ENCODE measurements at regions not wholly inside any gene's neighbourhood (a gene's known extent, or its start where the extent isn't known, plus 50 kb on each side); places are given as distances from the start of the nearest gene placed in this dataset.
A peak's percentile ranks its signal among the peaks of the same experiment; 100 is the strongest.

DNA sequence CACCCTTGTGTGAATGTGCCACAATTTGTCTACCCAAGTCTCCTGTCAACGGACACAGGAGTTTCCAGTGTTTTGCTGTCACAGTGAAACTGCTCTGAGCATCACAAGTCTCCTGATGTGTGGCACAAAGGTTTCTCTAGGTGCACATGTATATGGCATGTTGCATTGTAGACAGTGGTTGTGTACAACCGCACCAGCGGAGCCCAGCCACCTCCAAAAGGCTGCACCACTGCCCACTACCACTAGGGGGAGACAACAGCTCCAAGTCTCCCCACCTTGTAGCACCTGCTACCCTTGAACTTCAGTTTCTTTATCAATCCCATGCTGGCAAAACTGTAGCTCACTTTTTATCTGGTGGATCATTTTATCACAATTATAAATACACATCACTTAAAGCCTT is 95.5 kb upstream of the ZNF469 start:
- no peak for TF ChIP-seq GATAD2B (IDR thresholded peaks at IDR 0.05; ENCODE audit: borderline replicate concordance)
- no peak for TF ChIP-seq ZNF224 (CRISPR knock-in tag; IDR thresholded peaks at IDR 0.05)
- TF ChIP-seq GABPA (tag; conservative IDR thresholded peaks at IDR 0.05; ENCODE audit: low read depth): no peak
- TF ChIP-seq SREBF2 (CRISPR knock-in tag; IDR thresholded peaks at IDR 0.05): no peak
- 0 out of 2 replicates have a peak, but pooled peaks have one; percentile 2 for TF ChIP-seq MAFK (IDR thresholded peaks at IDR 0.05; ENCODE audit: low read length)

Measured in K562 (cell line).